ENCODE measurements at regions not wholly inside any gene's neighbourhood (a gene's known extent, or its start where the extent isn't known, plus 50 kb on each side); places are given as distances from the start of the nearest gene placed in this dataset.

DNA sequence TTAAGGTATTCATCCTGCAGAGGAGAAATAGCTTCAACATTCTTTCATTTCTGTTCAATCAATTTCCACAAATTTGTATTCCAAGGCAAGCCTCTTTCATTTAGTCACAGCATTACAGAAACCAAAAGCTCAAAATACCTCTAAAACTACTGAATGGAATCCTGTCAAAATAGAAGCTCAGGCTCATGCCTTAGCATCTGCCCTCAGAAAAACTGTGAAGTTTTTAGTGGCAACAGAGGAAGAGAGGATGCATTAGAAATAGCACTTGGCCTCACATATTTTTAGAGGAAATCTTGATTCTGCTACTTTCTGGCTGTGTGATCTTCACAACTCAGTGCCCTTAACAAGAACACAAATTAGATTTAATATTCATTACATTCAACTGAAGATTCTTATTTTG, 69.1 kb upstream of the GALNT13 start:
- TF ChIP-seq, protein P1, sequence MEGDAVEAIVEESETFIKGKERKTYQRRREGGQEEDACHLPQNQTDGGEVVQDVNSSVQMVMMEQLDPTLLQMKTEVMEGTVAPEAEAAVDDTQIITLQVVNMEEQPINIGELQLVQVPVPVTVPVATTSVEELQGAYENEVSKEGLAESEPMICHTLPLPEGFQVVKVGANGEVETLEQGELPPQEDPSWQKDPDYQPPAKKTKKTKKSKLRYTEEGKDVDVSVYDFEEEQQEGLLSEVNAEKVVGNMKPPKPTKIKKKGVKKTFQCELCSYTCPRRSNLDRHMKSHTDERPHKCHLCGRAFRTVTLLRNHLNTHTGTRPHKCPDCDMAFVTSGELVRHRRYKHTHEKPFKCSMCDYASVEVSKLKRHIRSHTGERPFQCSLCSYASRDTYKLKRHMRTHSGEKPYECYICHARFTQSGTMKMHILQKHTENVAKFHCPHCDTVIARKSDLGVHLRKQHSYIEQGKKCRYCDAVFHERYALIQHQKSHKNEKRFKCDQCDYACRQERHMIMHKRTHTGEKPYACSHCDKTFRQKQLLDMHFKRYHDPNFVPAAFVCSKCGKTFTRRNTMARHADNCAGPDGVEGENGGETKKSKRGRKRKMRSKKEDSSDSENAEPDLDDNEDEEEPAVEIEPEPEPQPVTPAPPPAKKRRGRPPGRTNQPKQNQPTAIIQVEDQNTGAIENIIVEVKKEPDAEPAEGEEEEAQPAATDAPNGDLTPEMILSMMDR (IDR thresholded peaks at IDR 0.05; ENCODE audit: low read depth, low read length), result no peak
- H3K36me3 ChIP-seq, result no peaks in the 10 kb centered on the region
- H3K4me1 ChIP-seq, result no peaks in the 10 kb centered on the region
- H3K4me3 ChIP-seq (ENCODE audit: low read depth, low read length), result no peak overlapping the region
- no peaks in the 10 kb centered on the region for H3K9me3 ChIP-seq
- H3K27me3 ChIP-seq, result no peaks in the 10 kb centered on the region
- no peak for DNase-seq

DNA sequence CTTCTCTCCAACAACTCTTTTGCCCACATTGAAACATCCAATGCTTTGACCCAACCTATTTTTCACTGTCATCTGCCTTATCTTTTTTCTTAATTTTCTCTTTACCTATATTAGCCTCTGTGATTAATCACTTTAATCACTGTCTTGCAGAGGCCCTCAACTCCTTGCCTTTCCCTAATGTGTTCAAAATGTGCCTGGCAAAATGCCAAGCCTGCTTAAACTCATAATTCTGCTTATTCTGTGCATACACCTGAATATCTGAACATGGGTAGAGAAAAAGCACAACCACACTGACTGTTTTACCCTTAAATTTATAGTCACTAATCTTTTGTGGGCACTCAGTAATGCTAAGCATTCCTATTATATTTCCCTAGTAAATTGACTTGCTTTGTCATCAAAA, 63.0 kb upstream of the GALNT13 start:
- no peaks in the 10 kb centered on the region for H3K9me3 ChIP-seq
- no peak for DNase-seq
- H3K36me3 ChIP-seq, result no peaks in the 10 kb centered on the region
- no peaks in the 10 kb centered on the region for H3K4me1 ChIP-seq
- H3K4me3 ChIP-seq (ENCODE audit: low read depth, low read length), result no peak overlapping the region
- TF ChIP-seq, protein P1 (IDR thresholded peaks at IDR 0.05; ENCODE audit: low read depth, low read length), result no peak
- no peaks in the 10 kb centered on the region for H3K27me3 ChIP-seq

DNA sequence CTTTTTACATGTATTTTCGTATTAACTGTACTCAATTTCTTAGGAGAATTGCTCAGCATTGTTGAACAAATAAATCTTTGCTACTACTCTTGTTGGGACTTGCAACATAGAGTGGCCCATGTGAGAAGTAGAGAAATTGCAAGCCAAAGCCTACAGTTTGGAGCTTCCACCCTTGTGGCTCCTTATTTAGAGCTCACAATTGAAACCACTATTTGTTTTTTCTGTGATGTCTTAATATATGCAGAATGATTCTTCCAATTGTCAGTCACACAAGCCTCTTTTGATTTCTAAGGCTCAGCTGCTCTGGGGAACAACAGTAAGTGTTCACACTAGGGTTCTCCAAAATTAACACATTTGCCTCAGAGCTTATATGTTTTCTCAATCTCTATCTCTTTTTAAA, 60.2 kb upstream of the GALNT13 start:
- Histone ChIP-seq H3K9me3 (no peaks in the 10 kb centered on the region), H3K4me3 (ENCODE audit: low read depth, low read length) (no peak overlapping the region), H3K36me3 (no peaks in the 10 kb centered on the region), H3K27me3 (no peaks in the 10 kb centered on the region), H3K4me1 (no peaks in the 10 kb centered on the region)
- TF ChIP-seq, protein P1 (IDR thresholded peaks at IDR 0.05; ENCODE audit: low read depth, low read length), result no peak
- DNase-seq, result no peak

DNA sequence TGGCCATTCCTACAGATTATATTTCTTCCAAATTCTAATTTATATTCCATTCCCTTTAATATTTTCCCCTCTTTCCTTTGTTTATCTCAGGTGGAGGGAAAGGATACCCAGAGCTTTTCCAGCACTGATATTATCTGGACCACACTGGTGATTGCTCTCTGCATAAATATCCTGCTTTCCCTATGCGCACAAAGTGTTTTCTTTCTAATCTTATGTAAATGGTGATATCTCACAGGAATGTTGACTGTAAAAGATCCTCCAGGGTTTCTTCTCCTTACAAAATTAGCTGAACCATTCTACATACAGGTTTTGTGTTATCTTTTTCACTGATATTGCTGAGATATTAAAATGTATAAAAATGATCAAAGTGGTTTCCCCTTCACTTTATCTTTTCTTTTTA, 59.1 kb upstream of the GALNT13 start:
- Histone ChIP-seq H3K4me1 (no peaks in the 10 kb centered on the region), H3K36me3 (no peaks in the 10 kb centered on the region), H3K4me3 (ENCODE audit: low read depth, low read length) (no peak overlapping the region), H3K9me3 (no peaks in the 10 kb centered on the region), H3K27me3 (no peaks in the 10 kb centered on the region)
- TF ChIP-seq, protein P1 (IDR thresholded peaks at IDR 0.05; ENCODE audit: low read depth, low read length), result no peak
- no peak for DNase-seq

DNA sequence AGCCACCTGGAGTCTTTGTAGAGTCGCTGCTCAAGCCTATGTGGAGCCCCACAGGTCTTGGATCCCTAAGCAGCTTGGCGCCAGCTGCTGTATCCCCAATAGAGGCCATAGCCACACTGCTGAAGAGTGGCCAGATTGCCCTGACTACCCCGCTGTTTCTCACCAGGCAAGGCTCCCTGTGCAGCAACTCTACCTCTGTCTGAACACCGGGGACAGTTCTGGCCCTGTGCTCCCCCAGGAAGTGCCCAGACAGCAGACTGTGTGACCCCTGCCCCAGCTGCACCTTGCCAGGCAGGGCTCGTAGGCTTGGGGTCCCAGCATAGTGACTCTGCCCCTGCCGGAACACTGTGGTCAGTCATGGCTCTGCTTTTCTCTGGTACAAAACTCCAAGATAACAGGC, 53.5 kb upstream of the GALNT13 start:
- TF ChIP-seq, protein P1 (IDR thresholded peaks at IDR 0.05; ENCODE audit: low read depth, low read length), result no peak
- Histone ChIP-seq H3K4me3 (ENCODE audit: low read depth, low read length) (no peak overlapping the region), H3K9me3 (no peaks in the 10 kb centered on the region), H3K4me1 (no peaks in the 10 kb centered on the region), H3K27me3 (no peaks in the 10 kb centered on the region), H3K36me3 (no peaks in the 10 kb centered on the region)
- no peak for DNase-seq

DNA sequence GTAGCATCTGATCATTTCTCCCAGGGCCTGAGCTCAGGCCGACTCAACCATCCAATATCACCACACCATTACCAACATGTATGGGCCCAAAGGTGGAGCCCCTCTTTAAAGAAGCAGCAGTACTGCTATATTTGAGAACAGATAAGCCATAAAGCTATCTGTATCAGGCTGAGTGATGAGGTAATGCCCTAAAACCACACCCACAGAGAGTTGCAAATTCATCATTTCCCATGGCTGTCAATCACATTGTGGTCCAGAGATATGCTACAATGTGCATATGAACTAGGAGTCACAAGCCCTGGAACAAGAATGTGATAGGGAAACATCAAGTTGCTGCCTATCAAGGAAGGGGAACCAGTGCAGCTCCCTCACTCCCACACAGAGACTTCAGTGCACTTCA, 52.6 kb upstream of the GALNT13 start:
- DNase-seq, result no peak
- Histone ChIP-seq H3K36me3 (no peaks in the 10 kb centered on the region), H3K4me1 (no peaks in the 10 kb centered on the region), H3K27me3 (no peaks in the 10 kb centered on the region), H3K4me3 (ENCODE audit: low read depth, low read length) (no peak overlapping the region), H3K9me3 (no peaks in the 10 kb centered on the region)
- TF ChIP-seq, protein P1 (IDR thresholded peaks at IDR 0.05; ENCODE audit: low read depth, low read length), result no peak

Measured in BE2C (cell line).